ENCODE measurements at regions not wholly inside any gene's neighbourhood (a gene's known extent, or its start where the extent isn't known, plus 50 kb on each side); places are given as distances from the start of the nearest gene placed in this dataset.

DNA sequence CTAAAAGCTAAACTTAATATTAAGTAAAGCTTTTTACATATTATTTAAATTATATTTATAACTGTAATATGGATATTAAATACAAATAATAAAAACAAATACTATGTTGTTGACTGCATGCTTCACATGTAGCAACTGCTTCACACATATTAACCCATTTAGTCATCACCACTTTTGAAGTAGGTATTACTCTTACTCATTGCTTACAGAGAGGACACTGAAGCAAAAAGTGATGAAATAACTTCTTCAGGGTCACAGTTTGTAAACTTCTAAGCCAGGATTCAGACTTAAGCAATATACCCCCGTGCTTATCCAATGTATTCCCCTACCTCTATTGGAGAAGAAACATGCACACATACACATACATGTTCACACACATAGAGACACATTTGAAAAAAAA lies 166.6 kb downstream of the DKK2 start:
- TF ChIP-seq POLR2A (IDR thresholded peaks at IDR 0.05; ENCODE audit: low read depth, low read length) (no peak), CREB1 (IDR thresholded peaks at IDR 0.05; ENCODE audit: low read depth) (no peak), FOS (IDR thresholded peaks at IDR 0.05; ENCODE audit: borderline replicate concordance, extremely low read depth, insufficient read length) (no peak), ASH2L (IDR thresholded peaks at IDR 0.05; ENCODE audit: borderline replicate concordance, low read depth) (no peak), PKNOX1 (IDR thresholded peaks at IDR 0.05) (no peak), SUZ12 (IDR thresholded peaks at IDR 0.05; ENCODE audit: unreplicated experiment) (no peak)
- TF ChIP-seq, protein P1, sequence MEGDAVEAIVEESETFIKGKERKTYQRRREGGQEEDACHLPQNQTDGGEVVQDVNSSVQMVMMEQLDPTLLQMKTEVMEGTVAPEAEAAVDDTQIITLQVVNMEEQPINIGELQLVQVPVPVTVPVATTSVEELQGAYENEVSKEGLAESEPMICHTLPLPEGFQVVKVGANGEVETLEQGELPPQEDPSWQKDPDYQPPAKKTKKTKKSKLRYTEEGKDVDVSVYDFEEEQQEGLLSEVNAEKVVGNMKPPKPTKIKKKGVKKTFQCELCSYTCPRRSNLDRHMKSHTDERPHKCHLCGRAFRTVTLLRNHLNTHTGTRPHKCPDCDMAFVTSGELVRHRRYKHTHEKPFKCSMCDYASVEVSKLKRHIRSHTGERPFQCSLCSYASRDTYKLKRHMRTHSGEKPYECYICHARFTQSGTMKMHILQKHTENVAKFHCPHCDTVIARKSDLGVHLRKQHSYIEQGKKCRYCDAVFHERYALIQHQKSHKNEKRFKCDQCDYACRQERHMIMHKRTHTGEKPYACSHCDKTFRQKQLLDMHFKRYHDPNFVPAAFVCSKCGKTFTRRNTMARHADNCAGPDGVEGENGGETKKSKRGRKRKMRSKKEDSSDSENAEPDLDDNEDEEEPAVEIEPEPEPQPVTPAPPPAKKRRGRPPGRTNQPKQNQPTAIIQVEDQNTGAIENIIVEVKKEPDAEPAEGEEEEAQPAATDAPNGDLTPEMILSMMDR (IDR thresholded peaks at IDR 0.05 in 2 of 3, conservative IDR thresholded peaks at IDR 0.05 in 1 of 3; ENCODE audit: control insufficient read depth in 2 of 3, extremely low read depth in 1 of 3, insufficient read depth in 1 of 3, low read depth in 3 of 3, low read length in 3 of 3): no peak
